HG02852 (cell line): ENCODE measurements at regions not wholly inside any gene's neighbourhood (a gene's known extent, or its start where the extent isn't known, plus 50 kb on each side); places are given as distances from the start of the nearest gene placed in this dataset.

Experiments used
- ATAC-seq: cut with Tn5 transposase; IDR thresholded peaks from one replicate; pipeline ENCODE4 v1.9.1; 2021; ENCODE audit warnings: mild to moderate bottlenecking, moderate library complexity; ENCODE audit not compliant: unreplicated experiment

DNA sequence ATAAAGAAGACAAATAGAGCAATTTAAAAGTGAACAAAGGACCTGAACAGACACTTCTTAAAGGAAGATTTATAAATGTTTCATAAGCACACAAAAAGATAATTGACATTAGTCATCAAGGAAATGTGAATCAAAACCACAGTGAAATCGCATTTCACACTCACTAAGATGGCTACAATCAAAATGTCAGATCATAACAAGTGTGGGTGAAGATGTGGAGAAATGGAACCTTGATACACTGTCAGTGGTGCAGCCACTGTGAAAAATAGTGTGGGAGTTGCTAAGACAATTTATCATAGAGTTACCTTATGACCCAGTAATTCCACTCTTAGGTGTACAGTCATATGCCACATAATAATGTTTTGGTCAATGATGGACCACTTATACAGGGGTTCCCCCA lies 54.5 kb upstream of the HTR4 start:
- no peak for ATAC-seq

DNA sequence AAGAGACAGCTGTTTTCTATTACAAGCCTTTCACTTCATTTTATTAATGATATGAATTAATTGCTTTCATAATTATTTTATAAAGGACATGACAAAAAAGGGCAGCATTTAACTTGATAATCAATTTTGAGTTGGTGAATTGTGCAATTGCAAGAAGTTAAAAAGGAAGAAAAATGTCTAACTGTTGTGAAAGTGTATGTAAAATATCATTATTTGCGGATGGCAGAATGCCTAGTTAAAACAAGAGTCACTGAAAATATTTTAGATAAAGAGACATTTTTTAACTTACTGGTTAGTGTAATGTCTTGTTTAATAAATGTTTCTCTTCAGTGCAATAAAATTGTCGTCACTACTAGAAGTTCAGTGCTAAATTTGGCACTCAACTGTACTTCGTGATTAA lies 57.6 kb upstream of the HTR4 start:
- ATAC-seq: no peak

DNA sequence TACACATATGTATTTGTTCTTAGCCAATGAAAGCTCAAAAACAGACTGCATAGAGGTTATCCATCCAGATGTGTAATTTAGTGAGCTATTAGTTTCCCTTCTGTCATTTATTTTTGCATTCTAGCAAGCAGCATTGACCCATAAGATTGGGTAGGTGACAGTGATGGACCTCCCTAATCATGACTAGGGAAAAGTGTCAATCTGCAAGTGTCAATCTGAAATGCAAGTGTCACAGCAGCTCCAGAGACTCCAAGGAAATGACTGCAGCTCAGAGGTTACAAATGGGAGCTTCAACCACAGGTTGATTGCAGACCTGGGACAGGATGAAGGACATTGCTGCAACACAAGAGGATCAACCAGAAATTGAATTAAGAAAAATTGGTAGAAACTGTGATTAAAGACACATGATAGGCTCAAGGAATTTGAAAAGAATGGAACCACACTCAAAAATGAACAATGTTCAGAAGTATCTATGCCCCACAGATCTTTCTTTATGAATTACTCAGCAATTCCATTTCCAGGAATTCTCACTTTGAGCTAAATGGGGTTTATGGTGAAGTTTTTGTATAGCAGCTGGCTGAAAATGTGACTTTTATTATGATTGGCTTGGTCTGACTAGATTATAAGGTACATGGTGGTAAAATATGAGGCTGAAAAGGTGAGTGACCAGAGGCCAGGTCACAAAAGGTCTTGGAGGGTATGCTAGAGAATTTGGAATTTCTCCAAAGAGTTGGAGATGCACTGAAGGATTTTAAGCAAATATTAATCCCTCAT lies 59.6 kb upstream of the HTR4 start:
- no peak for ATAC-seq

DNA sequence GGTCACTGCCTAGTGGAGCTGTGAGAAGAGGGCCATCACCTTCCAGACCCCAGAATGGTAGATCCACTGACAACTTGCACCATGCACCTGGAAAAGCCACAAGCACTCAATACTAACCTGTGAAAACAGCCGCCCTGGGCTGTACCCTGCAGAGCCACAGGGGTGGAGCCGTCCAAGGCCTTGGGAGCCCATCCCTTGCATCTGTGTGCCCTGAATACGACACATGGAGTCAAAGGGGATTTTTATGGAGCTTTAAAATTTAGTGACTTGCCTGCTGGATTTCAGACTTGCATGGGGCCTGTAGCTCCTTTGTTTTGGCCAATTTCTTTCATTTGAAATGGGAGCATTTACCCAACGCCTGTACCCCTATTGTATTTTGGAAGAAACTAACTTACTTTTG lies 62.4 kb upstream of the HTR4 start:
- no peak for ATAC-seq

DNA sequence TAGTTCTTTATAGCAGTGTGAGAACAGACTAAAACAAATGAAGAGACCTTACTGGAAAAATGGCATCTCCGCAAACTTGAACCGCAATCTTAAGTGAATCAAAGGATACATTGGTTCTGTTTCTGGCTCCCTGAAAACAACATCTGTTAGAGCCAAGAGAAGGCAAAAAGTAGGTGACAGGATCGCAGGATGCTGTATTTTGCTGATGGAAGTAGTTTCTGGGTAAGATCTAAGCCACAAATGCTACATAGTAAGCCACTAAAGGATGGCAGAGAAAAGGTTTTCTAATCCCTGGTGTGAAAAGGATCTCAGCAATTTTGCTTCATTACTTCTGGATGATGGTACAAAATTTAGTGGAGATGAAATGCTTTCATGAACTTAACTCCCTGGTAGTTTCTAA lies 63.3 kb upstream of the HTR4 start:
- ATAC-seq: no peak

DNA sequence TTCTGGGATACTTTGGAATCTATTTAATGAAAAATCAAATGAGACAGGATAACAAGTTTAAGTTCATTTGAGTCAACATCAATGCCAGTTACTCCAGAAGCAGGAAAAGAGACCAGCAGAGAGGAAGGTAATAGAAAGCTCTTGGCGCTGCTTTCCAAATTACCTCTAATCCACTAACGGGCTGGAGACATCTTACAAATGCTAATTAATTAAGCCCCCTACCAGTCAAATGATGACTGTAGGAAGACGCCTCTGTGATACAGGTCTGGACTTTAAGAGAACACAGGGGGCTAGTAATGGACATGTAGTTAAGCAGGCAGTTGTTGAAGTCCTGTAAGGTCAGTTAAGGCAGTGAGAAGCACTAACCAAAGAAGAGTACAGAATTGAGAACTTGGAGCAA lies 65.3 kb upstream of the HTR4 start:
- ATAC-seq: no peak

DNA sequence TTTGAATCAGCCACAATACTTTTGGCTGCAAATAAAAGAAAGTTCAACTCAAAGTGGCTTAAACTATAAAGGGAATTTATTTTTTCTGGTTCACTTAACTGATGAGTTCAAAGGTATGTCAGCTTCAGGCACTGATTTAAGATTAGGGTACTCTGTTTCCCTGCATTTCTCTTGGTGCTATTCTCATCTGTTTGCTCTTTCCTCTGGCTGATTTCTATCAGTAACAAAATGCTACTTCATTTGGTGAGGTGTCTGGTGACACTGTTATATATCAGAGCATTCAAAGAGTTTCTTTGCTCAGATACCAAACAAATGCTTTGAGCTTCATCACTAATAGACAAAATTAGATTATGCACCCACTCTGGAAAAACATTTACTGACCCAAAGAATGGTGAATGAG lies 65.9 kb upstream of the HTR4 start:
- ATAC-seq: no peak

DNA sequence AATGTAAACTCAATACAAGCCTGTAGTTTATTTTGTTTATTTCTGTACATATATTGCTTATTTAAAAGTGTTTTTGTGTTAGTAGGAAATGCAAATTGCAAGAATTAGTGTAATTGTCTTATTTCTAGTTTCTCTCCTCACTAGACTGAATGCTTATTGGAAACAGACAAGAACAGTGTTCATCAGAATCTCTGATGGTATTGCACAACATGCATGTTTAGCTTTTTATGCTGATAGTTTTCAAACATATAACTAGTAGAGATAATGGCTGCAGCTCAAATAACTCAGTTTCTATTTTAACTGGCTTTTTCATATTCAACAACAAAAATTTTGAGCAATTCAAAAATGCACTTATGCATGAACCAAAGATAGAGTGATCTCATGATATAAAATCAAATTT lies 68.8 kb upstream of the HTR4 start:
- ATAC-seq: no peak

DNA sequence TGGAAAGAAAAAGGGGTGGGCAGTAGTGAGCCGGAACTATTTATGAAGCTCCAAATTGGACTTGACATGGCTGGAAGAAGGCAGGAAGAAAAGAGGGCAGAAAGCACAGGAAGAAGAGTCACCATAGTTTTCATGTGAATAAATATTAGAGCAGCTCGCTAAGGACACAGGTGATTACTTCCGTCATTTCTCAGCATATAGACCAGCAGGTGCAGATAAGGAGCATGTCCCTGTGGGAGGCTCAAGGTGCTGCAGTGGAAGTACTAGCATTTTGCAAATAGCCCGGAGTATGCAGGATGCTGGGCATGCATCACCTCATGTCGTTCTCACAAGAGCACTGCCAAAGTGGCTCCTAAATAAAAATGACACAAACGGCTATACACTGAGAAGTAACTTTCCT lies 71.3 kb upstream of the HTR4 start:
- no peak for ATAC-seq

DNA sequence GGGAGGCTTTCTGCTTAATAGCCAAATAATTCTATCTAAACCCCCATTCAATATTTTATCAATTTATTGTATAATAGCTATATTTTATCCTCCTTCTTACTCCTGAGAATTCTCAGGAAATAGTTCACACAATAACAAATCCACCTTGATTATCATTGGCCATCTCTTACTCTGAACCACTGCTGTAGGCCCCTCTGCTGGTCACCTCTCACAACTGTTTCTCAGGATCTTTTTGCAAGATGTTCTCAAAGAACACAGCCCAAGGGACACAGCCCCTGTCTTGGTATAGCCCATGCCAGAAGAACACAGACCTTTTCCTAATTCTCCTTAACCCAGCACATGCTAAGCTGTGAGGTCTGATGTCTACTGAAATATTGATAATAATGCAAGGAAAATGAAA lies 74.9 kb upstream of the HTR4 start:
- no peak for ATAC-seq

DNA sequence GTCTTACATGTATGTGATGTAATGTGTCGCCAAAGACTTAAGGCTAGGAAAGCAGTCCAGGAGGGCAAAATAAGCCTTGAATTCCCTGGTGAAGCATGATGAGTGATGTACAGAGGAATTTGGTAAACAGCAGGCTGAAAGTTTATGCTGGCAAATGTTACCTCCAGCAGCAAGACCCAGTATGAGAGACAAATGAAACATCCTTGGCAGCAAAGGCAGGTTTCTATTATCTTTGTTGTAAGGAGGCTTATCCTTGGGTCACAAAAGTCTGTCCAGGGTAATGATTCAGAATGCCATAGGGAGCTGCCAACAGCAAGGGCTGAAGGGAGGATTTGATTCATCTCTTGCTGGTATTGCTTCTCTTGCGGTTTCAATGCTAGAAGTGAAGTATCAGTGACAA lies 75.9 kb upstream of the HTR4 start:
- ATAC-seq: no peak

DNA sequence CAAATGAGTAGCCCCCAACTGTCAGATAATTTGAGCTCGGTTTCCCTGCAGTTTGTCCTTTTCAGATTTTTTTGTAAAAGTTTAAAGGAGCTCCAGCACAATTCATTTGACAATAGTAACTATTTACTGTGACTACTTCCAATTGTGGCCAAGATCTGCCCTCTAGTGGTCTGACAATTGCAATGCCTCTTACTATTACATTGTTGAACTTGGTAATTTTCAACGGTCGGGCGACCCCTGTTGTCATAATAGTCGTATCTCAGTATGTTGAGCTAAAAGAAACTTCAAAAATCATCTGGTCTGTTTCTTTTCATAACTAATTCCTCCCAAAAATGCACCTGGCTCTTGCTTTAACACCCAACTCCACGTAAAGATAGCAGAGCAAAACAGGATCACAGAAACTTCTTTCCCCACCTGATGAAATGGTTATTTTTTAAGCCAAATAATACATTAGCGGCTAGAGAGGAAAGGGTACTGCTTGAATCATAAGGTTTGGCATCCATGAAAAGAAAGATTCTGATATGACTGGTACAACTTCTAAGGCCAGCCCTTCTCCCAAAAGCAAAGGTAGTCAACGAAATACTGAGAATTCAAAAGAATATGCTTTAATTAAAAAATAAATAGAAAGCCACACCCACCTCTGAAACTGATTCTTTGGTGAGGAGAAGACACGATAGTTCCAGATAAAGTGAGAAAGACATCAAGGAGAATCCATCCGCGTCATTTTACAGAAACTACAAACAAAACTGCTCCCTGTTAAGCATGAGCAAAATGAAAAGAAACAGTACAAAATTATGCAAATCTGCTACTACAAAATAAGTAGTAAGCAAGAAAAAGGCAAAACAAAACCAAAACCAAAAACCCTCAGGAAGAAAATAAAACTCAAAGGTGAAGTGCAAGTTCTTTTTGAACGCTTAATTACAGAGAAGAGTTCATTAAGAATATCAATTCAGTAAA lies 76.9 kb upstream of the HTR4 start:
- ATAC-seq: peak; percentile 91

DNA sequence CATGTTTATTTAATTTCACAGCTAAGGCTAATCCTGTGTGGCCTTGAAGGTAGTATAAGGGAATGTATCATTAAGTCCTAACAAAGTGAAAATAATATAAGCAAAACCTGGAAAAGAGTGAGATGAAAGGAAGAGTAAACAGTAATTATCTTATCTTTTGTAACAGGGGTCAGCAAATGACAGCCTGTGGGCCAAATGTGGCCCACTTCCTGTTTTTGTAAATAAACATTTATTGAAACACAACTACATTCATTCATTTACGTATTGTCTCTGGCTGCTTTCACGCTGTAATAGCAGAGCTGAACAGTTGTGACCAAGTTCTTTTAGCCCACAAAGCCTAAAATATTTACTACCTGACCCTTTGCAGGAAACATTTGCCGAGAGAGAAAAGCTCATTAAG lies 78.4 kb upstream of the HTR4 start:
- no peak for ATAC-seq

DNA sequence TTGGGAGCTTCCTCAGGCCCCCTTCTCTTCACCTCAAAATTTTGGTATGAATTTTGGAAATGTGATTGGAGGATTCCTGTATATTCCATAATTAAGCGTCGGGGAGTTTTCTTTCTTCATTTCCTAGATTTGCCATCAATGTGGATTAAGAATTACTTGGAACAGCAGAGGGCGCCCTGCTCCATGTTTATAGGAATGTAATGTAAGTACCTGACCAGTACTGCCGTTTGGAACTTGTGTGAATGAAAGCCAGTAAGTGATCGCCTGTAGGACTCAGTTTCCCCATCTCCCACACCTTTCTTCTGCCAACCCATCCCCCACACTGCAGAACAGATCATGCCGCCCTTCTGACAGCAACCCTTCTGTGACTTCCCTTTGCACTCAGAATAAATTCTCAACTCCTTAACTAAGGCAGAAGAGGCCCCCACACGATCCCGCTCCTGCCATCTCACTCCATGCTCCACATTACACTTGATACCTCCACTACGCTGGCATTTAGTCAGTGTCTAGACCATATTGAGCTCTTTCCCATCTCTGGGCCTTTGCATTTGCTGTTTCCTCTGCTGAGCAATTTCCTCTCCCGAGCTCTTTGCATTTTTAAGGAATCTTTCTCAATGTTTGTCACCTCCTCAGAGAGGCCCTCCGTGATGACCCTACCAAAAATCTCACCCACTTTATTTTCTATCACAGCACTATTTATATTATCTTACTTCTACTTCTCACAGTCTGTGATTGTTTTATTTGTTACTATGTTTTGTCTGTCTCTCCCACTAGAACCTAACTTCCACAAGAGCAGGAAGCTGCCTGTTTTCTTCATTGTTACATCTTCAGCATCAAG lies 79.5 kb upstream of the HTR4 start:
- no peak for ATAC-seq

DNA sequence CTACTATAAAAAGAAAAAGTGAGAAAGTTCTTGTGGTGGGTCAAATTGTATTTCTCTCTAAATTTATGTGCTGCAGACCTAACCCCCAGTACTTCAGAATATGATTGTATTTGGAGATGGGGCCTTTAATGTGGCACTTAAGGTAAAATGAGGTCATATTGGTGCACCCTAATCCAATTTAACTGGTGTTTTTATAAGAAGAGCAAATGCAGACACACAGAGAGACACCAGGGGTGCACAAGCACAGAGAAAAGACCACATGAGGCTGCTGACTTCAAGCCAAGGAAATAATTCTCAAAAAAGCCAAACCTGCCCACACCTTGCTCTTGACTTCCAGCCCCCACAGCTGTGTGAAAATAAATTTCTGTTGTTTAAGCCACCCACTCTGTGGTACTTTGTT lies 80.2 kb upstream of the HTR4 start:
- ATAC-seq: no peak

DNA sequence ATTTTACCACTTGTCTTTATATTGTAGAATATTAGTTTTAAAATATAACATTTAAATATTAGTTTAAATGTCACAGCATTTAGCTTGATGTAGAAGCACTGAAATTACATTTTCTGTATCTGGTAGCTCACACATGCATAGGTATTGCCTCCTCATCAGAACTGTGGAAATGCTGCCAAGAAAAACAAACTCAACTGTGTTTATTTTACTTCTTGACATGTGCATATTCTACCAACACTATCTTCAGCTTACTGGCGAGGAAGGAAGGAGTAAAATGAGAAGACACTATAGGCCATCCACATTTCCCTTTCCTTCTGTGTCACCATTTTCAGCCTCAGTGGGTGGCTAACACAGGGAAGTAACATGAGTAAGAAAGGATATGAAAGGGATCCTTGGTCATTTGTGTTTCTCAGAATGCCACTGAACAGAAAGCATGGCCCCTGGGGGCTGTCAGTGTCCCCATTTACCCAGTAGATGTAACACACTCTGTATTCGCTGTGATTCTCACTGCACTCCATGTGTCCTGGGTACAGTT lies 81.0 kb upstream of the HTR4 start:
- ATAC-seq: no peak

DNA sequence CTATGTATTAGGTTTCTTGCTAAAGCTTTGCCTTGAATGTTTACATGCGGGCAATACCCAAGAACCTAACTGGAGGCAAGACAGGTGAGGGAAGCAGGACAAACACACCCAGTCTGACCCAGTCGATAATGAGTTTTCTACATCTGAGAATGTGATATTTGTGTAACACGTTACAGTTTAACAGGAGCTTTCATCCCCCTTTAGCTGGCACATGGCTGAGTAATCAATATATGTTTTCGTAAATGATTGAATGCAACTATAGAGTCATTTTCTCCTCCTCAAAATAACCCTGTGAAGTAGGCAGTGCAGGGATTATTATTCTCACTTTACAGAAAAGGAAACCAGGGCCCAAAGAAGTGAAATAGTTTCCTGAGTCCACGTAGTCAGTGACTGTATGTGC lies 84.7 kb upstream of the HTR4 start:
- ATAC-seq: no peak

DNA sequence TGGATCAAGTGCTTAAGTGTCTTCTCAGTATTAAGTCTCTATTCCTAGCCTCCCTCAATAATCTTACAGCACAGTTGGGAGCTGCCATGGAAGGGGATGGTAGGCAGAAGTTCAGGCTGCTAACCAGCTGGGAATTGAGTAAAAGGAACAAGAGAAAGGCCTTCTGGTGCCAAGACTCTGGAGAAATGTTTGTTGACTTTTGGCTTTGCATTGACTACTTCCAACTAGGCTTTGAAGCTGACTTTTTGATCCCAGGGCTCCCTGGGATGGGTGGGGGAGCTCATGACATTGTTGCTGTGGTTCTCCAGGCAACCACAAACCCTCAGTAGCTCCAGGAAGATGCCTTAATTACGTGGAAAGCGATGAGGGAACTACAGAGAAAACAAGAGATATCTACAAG lies 85.2 kb upstream of the HTR4 start:
- no peak for ATAC-seq

DNA sequence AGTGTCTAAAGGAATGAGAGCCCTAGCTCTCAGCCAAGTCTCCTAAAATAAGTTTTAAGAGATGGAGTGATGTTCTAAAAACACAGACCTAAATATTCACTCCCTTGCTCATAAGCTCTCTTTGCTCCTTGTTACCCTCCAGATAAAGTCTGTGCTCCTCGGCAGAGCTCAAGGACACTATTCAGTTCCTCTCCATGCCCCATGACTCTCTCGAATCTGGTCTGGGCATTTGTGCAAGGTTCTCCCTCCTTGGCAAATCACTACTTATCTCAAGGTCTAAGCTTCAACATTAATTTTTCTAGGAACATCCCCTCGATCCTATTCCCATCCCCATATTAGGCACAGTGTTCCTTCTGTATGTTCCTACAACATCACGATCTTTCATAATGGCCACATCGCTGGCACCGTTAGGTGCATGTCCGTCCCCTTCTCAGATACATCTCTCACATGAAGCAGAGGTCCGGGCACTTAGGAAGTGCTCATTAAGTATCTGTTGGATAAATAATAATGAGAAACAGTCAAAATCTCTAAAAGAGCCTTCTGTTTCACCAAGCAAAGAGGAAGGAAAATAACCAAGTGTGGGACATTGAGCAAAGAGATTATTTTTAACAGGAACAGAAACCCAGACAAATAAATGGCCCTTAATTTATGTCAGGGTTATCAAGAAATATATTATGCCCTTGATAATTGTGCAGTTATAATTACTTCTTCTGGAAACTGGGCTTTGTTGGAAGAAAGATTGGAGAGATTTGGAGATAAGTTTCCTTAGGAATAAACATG lies 85.9 kb upstream of the HTR4 start:
- ATAC-seq: no peak

DNA sequence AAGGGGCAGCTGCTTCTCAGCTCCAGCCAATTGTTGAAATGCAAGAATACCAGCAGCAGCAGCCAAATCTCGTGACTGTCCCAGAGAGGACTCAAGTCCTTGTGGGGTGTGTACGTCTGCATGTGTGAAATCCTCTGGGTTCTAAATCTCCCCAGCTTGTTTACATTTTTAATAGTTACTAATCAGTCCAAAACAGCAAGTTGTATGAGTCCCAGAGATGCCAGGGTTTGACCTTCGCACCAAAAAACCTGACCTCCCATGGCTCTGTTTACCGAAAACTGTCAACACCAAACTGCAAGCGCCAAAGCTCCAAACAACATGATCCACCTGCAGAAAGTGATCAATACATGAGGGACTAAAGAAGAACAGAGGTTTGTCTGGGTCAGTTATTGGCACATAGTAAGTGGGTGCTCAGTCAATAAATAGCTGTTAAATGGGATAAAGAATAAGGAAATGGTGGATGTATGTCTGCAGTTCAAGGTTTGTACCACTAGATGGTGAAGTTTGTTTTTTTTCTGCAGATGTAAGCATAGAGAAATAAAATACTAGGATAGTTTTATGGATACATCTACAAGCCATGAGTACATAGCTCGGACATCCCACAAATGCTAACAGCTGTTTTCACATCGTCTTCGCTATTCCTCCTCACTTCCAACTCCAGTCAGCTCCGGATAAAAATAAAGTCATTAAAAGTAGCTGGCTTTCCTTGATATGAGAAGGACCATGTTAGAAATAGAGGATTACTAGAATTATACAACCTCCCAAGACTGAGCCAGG lies 85.3 kb upstream of the ADRB2 start:
- ATAC-seq: no peak
